ENCODE measurements at regions not wholly inside any gene's neighbourhood (a gene's known extent, or its start where the extent isn't known, plus 50 kb on each side); places are given as distances from the start of the nearest gene placed in this dataset.
"Not testable (repeated sequence)": the region's sequence is repeated elsewhere in the genome, so short reads cannot be mapped to it uniquely, and the experiment has no call there.

DNA sequence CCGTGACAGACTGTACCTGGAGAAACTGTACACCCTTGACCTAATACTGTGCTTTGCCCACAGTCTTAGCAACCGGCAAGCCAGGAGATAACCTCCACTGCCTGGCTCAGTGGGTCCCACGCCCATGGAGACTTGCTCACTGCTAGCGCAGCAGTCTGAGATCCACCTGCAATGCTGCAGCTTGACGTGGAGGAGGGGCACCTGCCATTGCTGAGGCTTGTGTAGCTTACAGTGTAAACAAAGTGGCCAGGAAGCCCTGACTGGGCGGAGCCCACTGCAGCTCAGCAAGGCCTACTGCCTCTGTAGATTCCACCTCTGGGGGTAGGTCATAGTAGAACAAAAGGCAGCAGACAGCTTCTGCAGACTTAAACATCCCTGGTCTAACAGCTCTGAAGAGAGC lies 189.3 kb downstream of the EDEM1 start:
- Histone ChIP-seq H3K27me3 (ENCODE audit: low read depth) (no peaks in the 10 kb centered on the region), H3K36me3 (no peaks in the 10 kb centered on the region), H3K4me1 (no peaks in the 10 kb centered on the region), H3K4me3 (no peak overlapping the region), H3K27ac (no peak overlapping the region), H3K9me3 (peaks cover 5% of the 10 kb centered on the region)
- no peak for ATAC-seq
- TF ChIP-seq, protein P1, sequence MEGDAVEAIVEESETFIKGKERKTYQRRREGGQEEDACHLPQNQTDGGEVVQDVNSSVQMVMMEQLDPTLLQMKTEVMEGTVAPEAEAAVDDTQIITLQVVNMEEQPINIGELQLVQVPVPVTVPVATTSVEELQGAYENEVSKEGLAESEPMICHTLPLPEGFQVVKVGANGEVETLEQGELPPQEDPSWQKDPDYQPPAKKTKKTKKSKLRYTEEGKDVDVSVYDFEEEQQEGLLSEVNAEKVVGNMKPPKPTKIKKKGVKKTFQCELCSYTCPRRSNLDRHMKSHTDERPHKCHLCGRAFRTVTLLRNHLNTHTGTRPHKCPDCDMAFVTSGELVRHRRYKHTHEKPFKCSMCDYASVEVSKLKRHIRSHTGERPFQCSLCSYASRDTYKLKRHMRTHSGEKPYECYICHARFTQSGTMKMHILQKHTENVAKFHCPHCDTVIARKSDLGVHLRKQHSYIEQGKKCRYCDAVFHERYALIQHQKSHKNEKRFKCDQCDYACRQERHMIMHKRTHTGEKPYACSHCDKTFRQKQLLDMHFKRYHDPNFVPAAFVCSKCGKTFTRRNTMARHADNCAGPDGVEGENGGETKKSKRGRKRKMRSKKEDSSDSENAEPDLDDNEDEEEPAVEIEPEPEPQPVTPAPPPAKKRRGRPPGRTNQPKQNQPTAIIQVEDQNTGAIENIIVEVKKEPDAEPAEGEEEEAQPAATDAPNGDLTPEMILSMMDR (IDR thresholded peaks at IDR 0.05): no peak
- DNase-seq: no peak
- intact Hi-C loops (cut with DNase I): no loop called here

DNA sequence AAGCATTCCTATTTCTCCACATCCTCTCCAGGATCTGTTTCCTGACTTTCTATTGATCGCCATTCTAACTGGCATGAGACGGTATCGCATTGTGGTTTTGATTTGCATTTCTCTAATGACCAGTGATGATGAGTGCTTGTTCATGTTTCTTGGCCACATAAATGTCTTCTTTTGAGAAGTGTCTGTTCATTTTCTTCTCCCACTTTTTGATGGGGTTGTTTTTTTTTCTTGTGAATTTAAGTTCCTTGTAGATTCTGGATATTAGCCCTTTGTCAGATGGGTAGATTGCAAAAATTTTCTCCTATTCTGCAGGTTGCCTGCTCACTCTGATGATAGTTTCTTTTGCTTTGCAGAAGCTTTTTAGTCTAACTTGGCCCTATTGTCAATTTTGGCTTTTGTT lies 191.8 kb downstream of the EDEM1 start:
- intact Hi-C loops (cut with DNase I); H3K4me1 ChIP-seq: not testable (repeated sequence)

DNA sequence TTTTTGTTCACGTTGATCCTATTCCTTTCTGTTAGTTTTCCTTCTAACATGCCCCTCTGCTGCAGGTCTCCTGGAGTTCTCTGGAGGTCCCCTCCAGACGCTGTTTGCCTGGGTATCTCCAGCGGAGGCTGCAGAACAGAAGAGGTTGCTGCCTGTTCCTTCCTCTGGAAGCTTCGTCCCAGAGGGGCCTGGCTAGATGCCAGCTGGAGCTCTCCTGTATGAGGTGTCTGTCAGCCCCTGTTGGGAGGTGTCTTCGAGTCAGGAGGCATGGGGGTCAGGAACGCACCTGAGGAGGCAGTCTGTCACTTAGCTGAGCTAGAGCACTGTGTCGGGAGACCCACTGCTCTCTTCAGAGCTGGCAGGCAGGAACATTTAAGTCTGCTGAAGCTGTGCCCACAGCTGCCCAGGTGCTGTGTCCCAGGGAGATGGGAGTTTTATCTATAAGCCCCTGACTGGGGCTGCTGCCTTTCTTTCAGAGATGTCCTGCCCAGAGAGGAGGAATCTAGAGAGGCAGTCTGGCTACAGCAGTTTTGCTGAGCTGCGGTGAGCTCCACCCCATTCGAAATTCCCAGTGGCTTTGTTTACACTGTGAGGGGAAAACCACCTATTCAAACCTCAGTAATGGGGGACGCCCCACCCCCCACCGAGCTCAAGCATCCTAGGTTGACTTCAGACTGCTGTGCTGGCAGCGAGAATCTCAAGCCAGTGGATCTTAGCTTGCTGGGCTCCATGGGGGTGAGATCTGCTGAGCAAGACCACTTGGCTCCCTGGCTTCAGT lies 196.2 kb downstream of the EDEM1 start:
- H3K4me1 ChIP-seq; H3K9me3 ChIP-seq; H3K27ac ChIP-seq; H3K4me3 ChIP-seq; DNase-seq; H3K36me3 ChIP-seq; intact Hi-C loops (cut with DNase I); ATAC-seq; H3K27me3 ChIP-seq (ENCODE audit: low read depth): not testable (repeated sequence)

More for the DNA sequence above, 191.8 kb downstream of the EDEM1 start:
- ATAC-seq; H3K27me3 ChIP-seq (ENCODE audit: low read depth); H3K27ac ChIP-seq; H3K36me3 ChIP-seq; DNase-seq; H3K4me3 ChIP-seq; H3K9me3 ChIP-seq: not testable (repeated sequence)

DNA sequence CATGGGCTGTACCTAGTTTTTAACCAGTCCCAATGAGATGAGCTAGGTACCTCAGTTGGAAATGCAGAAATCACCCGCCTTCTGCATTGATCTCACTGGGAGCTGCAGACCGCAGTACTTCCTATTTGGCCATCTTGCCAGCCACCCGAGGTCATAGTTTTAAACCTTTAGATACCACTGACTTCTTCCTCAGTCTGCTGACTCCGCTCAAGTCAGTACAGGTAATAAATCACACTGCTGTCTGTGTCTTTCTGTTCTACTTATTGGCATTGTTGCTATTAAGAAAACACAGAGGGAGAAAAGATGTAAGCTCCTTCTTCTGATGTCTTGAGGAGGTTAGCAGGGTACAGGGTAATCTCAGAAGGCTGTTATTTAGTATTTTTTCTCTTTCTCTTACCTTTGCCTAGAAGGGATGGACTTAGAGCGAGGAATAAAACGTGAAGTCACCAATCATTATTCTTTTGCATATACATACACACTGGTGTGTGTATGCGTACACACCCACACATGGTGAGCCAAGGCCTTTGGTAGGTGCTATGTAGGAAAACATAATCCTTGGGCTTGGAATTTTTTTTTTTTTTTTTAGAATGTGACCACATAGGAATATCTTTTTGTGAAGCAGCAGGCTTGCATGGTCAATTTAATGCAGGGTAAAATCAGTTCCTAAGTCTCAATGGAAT lies 197.2 kb downstream of the EDEM1 start:
- ATAC-seq (no peak), DNase-seq (no peak)
- no peaks in the 10 kb centered on the region for H3K4me1 ChIP-seq

DNA sequence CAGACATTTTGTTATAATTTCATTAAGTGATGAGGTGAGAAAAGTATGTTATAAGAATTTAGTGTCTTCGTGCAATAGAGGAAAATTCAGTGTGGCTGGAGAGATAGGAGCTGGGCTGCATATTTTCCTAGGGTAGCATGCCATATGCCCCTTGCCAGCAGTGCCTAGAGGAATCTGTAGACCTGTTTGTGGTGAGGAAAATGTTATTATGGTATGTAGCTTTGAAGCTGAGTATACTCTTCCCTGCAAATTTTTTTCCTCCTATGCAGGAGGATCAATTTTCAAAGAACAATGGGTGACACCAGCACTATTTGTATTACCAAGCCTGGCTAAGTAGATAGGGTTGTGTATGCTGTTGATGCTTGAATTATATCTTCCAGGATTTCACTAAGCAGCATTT lies 200.6 kb downstream of the EDEM1 start:
- DNase-seq (no peak), ATAC-seq (no peak)
- no peaks in the 10 kb centered on the region for H3K36me3 ChIP-seq
- H3K4me3 ChIP-seq: no peak overlapping the region
- no peaks in the 10 kb centered on the region for H3K9me3 ChIP-seq
- H3K27ac ChIP-seq: no peak overlapping the region
- TF ChIP-seq, protein P1 (IDR thresholded peaks at IDR 0.05): no peak
- no peaks in the 10 kb centered on the region for H3K4me1 ChIP-seq
- intact Hi-C loops (cut with DNase I): no loop called here
- no peaks in the 10 kb centered on the region for H3K27me3 ChIP-seq (ENCODE audit: low read depth)

More for the DNA sequence above, 197.2 kb downstream of the EDEM1 start:
- no peaks in the 10 kb centered on the region for H3K9me3 ChIP-seq
- TF ChIP-seq, protein P1 (IDR thresholded peaks at IDR 0.05): no peak
- intact Hi-C loops (cut with DNase I): no loop called here
- H3K27ac ChIP-seq: no peak overlapping the region
- no peaks in the 10 kb centered on the region for H3K27me3 ChIP-seq (ENCODE audit: low read depth)
- H3K36me3 ChIP-seq: no peaks in the 10 kb centered on the region
- no peak overlapping the region for H3K4me3 ChIP-seq

DNA sequence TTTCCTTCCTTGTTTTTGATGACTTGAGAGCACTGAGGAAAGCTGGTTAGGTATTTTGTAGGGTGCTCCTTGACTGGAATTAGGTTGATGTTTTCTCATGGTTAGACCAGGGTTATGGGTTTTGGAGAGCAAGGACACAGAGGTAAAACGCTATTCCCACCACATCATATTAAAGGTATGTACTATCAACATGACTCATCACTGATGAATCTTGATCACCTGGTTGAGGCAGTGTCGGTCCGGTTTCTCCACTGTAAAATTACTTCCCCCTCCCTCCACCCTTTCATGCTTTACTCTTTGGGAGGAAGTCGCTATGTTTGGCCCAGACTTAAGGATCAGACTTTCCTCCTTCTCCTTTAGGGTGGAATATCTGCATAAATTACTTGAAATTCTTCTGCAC lies 201.6 kb downstream of the EDEM1 start:
- Histone ChIP-seq H3K36me3 (no peaks in the 10 kb centered on the region), H3K27me3 (ENCODE audit: low read depth) (no peaks in the 10 kb centered on the region), H3K9me3 (no peaks in the 10 kb centered on the region), H3K27ac (no peak overlapping the region), H3K4me1 (no peaks in the 10 kb centered on the region), H3K4me3 (no peak overlapping the region)
- DNase-seq (no peak), ATAC-seq (no peak)
- intact Hi-C loops (cut with DNase I): no loop called here
- TF ChIP-seq, protein P1 (IDR thresholded peaks at IDR 0.05): no peak
